Sigmoid colon (tissue), 4 donors: ENCODE measurements at regions not wholly inside any gene's neighbourhood (a gene's known extent, or its start where the extent isn't known, plus 50 kb on each side); places are given as distances from the start of the nearest gene placed in this dataset.
"Not testable (repeated sequence)": the region's sequence is repeated elsewhere in the genome, so short reads cannot be mapped to it uniquely, and the experiment has no call there.

Experiments used
- CTCF ChIP-seq, 4 experiments: fragments of 450-650 bp in 3 of 4; fragments of 200-600 bp in 1 of 4; IDR thresholded peaks; one replicate each; pipeline ENCODE4 v1.5.1; 2016 to 2019; ENCODE audit warnings: antibody characterized with exemption in 4 of 4, mild to moderate bottlenecking in 3 of 4, moderate library complexity in 2 of 4
- POLR2AphosphoS5 ChIP-seq, 4 donors: sonication (generic); formaldehyde crosslinking; IDR thresholded peaks; one replicate each; pipeline ENCODE4 v1.6.1; 2017; ENCODE audit warnings: antibody characterized with exemption in 4 of 4

DNA sequence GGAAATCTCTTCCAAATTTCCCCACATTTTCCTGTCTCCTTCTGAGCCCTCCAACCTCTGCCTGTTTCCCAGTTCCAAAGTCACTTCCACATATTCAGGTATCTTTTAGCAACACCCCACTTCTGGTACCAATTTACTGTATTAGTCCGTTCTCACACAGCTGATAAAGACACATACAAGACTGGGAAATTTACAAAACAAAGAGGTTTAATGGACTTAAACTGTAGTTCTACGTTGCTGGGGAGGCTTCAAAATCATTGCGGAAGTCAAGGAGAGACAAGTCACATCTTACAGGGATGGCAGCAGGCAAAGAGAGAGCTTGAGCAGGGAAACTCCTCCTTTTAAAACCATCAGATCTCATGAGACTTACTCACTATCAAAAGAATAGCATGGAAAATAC, 122.0 kb downstream of the ALG1L2 start:
- not testable (repeated sequence) for TF ChIP-seq CTCF, POLR2AphosphoS5 (IDR thresholded peaks at IDR 0.05)
